ENCODE measurements at regions not wholly inside any gene's neighbourhood (a gene's known extent, or its start where the extent isn't known, plus 50 kb on each side); places are given as distances from the start of the nearest gene placed in this dataset.

DNA sequence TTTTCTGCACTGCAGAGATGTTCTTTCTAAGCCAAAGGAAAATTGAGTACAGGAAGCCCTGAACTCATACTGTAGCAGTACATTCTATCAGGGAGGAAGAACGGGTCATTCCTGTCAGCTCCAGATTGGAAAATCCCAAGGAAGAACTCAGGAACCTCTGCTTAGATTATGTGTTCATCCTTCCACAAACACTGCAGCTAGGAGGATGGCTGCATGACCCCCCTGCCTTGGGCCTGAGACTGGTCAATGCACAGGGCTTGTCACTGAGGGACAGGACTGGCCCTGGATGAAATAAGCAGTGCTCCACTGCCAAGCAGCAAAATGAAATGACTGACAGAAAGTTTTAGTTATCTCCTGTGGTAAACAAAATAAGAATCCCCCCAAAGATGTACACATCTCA lies 1406.8 kb upstream of the TMEM132C start:
- DNase-seq: no peak
- no peaks in the 10 kb centered on the region for H3K4me1 Mint-ChIP-seq (ENCODE audit: low read depth)
- no peak overlapping the region for H3K27ac Mint-ChIP-seq
- H3K27me3 Mint-ChIP-seq (ENCODE audit: insufficient read depth): no peaks in the 10 kb centered on the region
- H3K4me3 Mint-ChIP-seq: no peak overlapping the region
- peaks cover 24% of the 10 kb centered on the region for H3K9me3 Mint-ChIP-seq
- no peaks in the 10 kb centered on the region for H3K36me3 Mint-ChIP-seq (ENCODE audit: low read depth)
- TF ChIP-seq CTCF (IDR thresholded peaks at IDR 0.05): no peak

DNA sequence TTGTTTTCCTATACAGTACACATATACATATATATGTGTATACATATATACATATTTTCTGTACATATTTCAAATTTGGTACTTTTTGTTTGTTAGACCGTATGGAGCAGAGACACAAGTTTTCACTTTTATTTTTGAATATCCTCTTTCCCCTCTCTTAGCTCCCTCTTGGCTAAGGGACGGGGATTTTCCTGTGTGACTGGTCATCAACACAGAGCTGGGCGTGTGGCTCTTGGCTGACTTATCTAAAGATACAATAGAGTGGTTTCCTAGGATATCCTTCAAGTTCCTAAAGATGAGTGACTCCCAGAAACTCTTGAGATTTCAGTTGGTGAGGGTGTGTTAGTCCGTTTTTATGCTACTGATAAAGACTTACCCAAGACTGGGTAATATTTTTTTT lies 1404.5 kb upstream of the TMEM132C start:
- H3K36me3 Mint-ChIP-seq (ENCODE audit: low read depth): no peaks in the 10 kb centered on the region
- no peaks in the 10 kb centered on the region for H3K27me3 Mint-ChIP-seq (ENCODE audit: insufficient read depth)
- no peak overlapping the region for H3K4me3 Mint-ChIP-seq
- DNase-seq: no peak
- H3K27ac Mint-ChIP-seq: no peak overlapping the region
- H3K9me3 Mint-ChIP-seq: peaks cover 20% of the 10 kb centered on the region
- H3K4me1 Mint-ChIP-seq (ENCODE audit: low read depth): no peaks in the 10 kb centered on the region
- no peak for TF ChIP-seq CTCF (IDR thresholded peaks at IDR 0.05)

DNA sequence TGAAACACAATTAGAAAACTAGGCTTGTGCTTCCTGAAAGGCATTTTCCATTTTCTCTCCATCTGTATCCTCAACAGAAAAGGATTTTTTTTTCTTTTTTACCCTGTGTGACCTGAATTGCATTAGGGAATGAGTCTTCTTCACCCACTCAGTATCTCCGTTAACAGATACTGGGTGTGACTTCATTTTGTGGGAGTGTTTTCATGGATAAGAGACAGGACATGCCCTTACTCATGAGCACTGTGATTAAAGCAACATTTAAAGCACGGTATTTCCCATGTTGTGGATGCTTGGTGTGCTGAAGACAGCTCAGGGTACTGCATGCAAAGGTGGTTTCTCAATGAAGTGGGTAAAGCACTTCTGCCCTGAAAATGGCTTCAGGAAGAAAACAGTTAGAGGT lies 1397.3 kb upstream of the TMEM132C start:
- no peaks in the 10 kb centered on the region for H3K4me1 Mint-ChIP-seq (ENCODE audit: low read depth)
- H3K27ac Mint-ChIP-seq: no peak overlapping the region
- no peak for TF ChIP-seq CTCF (IDR thresholded peaks at IDR 0.05)
- no peak overlapping the region for H3K4me3 Mint-ChIP-seq
- peaks cover 8% of the 10 kb centered on the region; the same call in 1 of the 2 replicates for H3K9me3 Mint-ChIP-seq
- no peaks in the 10 kb centered on the region for H3K36me3 Mint-ChIP-seq (ENCODE audit: low read depth)
- no peak for DNase-seq
- H3K27me3 Mint-ChIP-seq (ENCODE audit: insufficient read depth): no peaks in the 10 kb centered on the region; the same call in none of the 2 replicates

DNA sequence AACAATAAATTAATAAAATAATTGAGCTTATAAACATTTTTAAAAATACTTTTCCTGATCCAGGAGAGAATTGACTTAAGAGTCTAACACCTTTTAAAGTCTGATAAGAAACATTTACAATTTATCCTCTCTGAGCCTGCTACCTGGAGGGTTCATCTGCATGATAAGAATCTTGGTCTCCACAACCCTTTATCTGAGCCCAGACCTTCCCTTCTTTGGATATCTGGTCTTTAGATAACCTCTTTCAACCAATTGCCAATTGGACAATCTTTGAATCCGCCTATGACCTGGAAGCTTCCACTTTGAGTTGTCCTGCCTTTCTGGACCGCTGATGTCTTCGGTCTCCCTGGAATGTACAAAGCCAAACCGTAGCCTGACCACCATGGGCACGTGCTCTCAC lies 1393.3 kb upstream of the TMEM132C start:
- no peaks in the 10 kb centered on the region for H3K9me3 Mint-ChIP-seq
- H3K27me3 Mint-ChIP-seq (ENCODE audit: insufficient read depth): no peaks in the 10 kb centered on the region; the same call in none of the 2 replicates
- no peaks in the 10 kb centered on the region for H3K36me3 Mint-ChIP-seq (ENCODE audit: low read depth)
- no peak for TF ChIP-seq CTCF (IDR thresholded peaks at IDR 0.05)
- H3K4me3 Mint-ChIP-seq: no peak overlapping the region
- no peak for DNase-seq
- H3K27ac Mint-ChIP-seq: no peak overlapping the region
- H3K4me1 Mint-ChIP-seq (ENCODE audit: low read depth): no peaks in the 10 kb centered on the region

DNA sequence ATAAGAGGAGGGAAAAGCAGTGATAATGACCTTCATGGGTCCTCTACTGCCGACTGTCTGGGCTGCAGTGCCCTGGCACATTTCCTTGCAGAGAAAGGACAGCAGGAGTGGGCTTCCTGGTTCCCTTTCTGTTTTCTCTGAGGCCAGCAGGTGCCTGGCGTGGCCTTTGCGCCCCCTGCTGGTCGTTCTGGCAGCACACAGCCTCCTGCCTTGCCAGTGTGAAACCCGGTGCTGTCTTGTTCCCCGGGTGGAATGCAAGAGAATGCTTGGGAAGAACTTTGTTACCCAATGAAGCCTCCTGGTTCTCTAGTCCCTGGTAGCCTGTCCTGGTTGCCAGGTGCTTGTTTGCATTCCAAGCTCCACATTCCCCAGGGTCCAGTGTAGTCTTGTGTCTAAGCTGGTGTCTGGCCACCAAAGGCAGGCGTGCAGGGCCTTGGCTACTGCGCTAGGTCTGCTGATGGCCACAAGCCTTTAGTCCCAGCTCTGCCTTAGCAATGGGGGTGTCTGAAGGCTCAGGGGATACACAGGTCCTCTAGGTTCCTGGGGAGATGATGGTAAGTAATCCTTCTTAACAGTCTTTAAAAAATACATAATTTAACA lies 1392.4 kb upstream of the TMEM132C start:
- DNase-seq: peak; percentile 30
- H3K27me3 Mint-ChIP-seq (ENCODE audit: insufficient read depth): no peaks in the 10 kb centered on the region; the same call in none of the 2 replicates
- no peak overlapping the region for H3K27ac Mint-ChIP-seq
- H3K4me3 Mint-ChIP-seq: no peak overlapping the region
- TF ChIP-seq CTCF (IDR thresholded peaks at IDR 0.05): peak; percentile 92
- H3K36me3 Mint-ChIP-seq (ENCODE audit: low read depth): no peaks in the 10 kb centered on the region
- no peaks in the 10 kb centered on the region for H3K9me3 Mint-ChIP-seq
- no peaks in the 10 kb centered on the region for H3K4me1 Mint-ChIP-seq (ENCODE audit: low read depth)

- no peak overlapping the region for H3K4me3 Mint-ChIP-seq
- DNase-seq: no peak
- no peak for TF ChIP-seq CTCF (IDR thresholded peaks at IDR 0.05)
- no peaks in the 10 kb centered on the region for H3K36me3 Mint-ChIP-seq (ENCODE audit: low read depth)
- no peaks in the 10 kb centered on the region for H3K4me1 Mint-ChIP-seq (ENCODE audit: low read depth)
- no peaks in the 10 kb centered on the region for H3K9me3 Mint-ChIP-seq
- H3K27ac Mint-ChIP-seq: no peak overlapping the region
- H3K27me3 Mint-ChIP-seq (ENCODE audit: insufficient read depth): no peaks in the 10 kb centered on the region; the same call in none of the 2 replicates
Observed at GRCh38 chr12:126879842-126880241, 1387.1 kb upstream of the TMEM132C start.
